KMS-11 (cell line): ENCODE measurements at regions not wholly inside any gene's neighbourhood (a gene's known extent, or its start where the extent isn't known, plus 50 kb on each side); places are given as distances from the start of the nearest gene placed in this dataset.

ENCODE experiments used
- H2AFZ ChIP-seq: fragments of 200-600 bp; sonication (generic); 2 replicates; pipeline ENCODE4 v1.6.1; 2016; ENCODE audit warnings: antibody characterized with exemption, mixed run types, low read depth
- H3K27ac ChIP-seq: fragments of 200-600 bp; sonication (generic); 2 replicates; pipeline ENCODE4 v1.6.1; 2016; ENCODE audit warnings: mild to moderate bottlenecking, mixed run types
- H3K27me3 ChIP-seq: fragments of 200-600 bp; sonication (generic); 2 replicates; pipeline ENCODE4 v1.6.1; 2017; ENCODE audit warnings: mild to moderate bottlenecking, low read depth, mixed run types, moderate library complexity; ENCODE audit not compliant: insufficient read depth
- H3K36me3 ChIP-seq: fragments of 200-600 bp; sonication (generic); 2 replicates; pipeline ENCODE4 v1.6.1; 2017; ENCODE audit warnings: mild to moderate bottlenecking, mixed run types; ENCODE audit not compliant: insufficient read depth
- H3K4me1 ChIP-seq: fragments of 200-600 bp; sonication (generic); 2 replicates; pipeline ENCODE4 v1.6.1; 2016; ENCODE audit warnings: mild to moderate bottlenecking, low read depth, mixed run types; ENCODE audit not compliant: poor library complexity, severe bottlenecking
- H3K4me2 ChIP-seq: fragments of 200-600 bp; sonication (generic); 2 replicates; pipeline ENCODE4 v1.7.0; 2016; ENCODE audit warnings: mild to moderate bottlenecking, mixed run types
- H3K4me3 ChIP-seq: fragments of 200-600 bp; sonication (generic); IDR thresholded peaks from 2 replicates; pipeline ENCODE4 v1.6.1; 2017; ENCODE audit warnings: low read depth, low read length, mixed read lengths; ENCODE audit not compliant: insufficient read depth
- H3K79me2 ChIP-seq: fragments of 200-600 bp; sonication (generic); 2 replicates; pipeline ENCODE4 v1.6.1; 2016; ENCODE audit warnings: low read depth, mixed run types; ENCODE audit not compliant: insufficient read depth
- H3K9ac ChIP-seq: fragments of 200-600 bp; sonication (generic); 2 replicates; pipeline ENCODE4 v1.6.1; 2016; ENCODE audit warnings: mild to moderate bottlenecking, mixed run types
- H4K20me1 ChIP-seq: fragments of 200-600 bp; sonication (generic); 2 replicates; pipeline ENCODE4 v1.6.1; 2016; ENCODE audit warnings: mild to moderate bottlenecking, mixed run types; ENCODE audit not compliant: insufficient read depth
- CTCF ChIP-seq: fragments of 200-600 bp; sonication (generic); conservative IDR thresholded peaks from 2 replicates; pipeline ENCODE4 v1.6.1; 2017; ENCODE audit warnings: low read depth, mild to moderate bottlenecking, antibody characterized with exemption, low read length, moderate library complexity, mixed read lengths

- peaks cover 60% of the 10 kb centered on the region for H3K4me1 ChIP-seq
- H3K4me2 ChIP-seq = peak overlapping the region; percentile 61
- H2AFZ ChIP-seq = no peak overlapping the region
These were observed 188.2 kb upstream of the PREP start for GRCh38 chr6:105591053-105591452.

GRCh38 chr6:105588123-105588710 is 185.3 kb upstream of the PREP start:
- TF ChIP-seq CTCF = no peak
- Histone ChIP-seq H2AFZ (no peak overlapping the region), H3K36me3 (no peaks in the 10 kb centered on the region), H4K20me1 (no peaks in the 10 kb centered on the region), H3K4me1 (peaks cover 34% of the 10 kb centered on the region), H3K27me3 (no peaks in the 10 kb centered on the region), H3K9ac (no peak overlapping the region), H3K4me2 (no peak overlapping the region), H3K27ac (no peak overlapping the region), H3K79me2 (no peaks in the 10 kb centered on the region), H3K4me3 (no peak overlapping the region)

More at GRCh38 chr6:105591053-105591452, 188.2 kb upstream of the PREP start:
- no peaks in the 10 kb centered on the region for H3K79me2 ChIP-seq
- H4K20me1 ChIP-seq = no peaks in the 10 kb centered on the region
- no peaks in the 10 kb centered on the region for H3K27me3 ChIP-seq
- TF ChIP-seq CTCF = no peak
- no peaks in the 10 kb centered on the region for H3K36me3 ChIP-seq
- H3K27ac ChIP-seq = peak overlapping the region; percentile 60; the same call in 1 of the 2 replicates
- no peak overlapping the region for H3K4me3 ChIP-seq
- no peak overlapping the region for H3K9ac ChIP-seq

GRCh38 chr6:105587349-105588122 is 184.7 kb upstream of the PREP start:
- Histone ChIP-seq H2AFZ (no peak overlapping the region), H3K4me2 (no peak overlapping the region), H3K4me3 (no peak overlapping the region), H3K4me1 (peaks cover 28% of the 10 kb centered on the region), H3K9ac (no peak overlapping the region), H3K79me2 (no peaks in the 10 kb centered on the region), H3K36me3 (no peaks in the 10 kb centered on the region), H4K20me1 (no peaks in the 10 kb centered on the region), H3K27ac (no peak overlapping the region), H3K27me3 (no peaks in the 10 kb centered on the region)
- no peak for TF ChIP-seq CTCF

- no peaks in the 10 kb centered on the region for H3K36me3 ChIP-seq
- no peak overlapping the region for H3K9ac ChIP-seq
- H3K4me1 ChIP-seq = peaks cover 10% of the 10 kb centered on the region
- TF ChIP-seq CTCF = no peak
- no peaks in the 10 kb centered on the region for H4K20me1 ChIP-seq
- no peak overlapping the region for H3K4me2 ChIP-seq
- H3K4me3 ChIP-seq = no peak overlapping the region
- H3K27ac ChIP-seq = no peak overlapping the region
- H3K27me3 ChIP-seq = no peaks in the 10 kb centered on the region
- H3K79me2 ChIP-seq = no peaks in the 10 kb centered on the region
- no peak overlapping the region for H2AFZ ChIP-seq
These were observed 175.4 kb upstream of the PREP start for GRCh38 chr6:105578179-105578707.
